ENCODE measurements at regions not wholly inside any gene's neighbourhood (a gene's known extent, or its start where the extent isn't known, plus 50 kb on each side); places are given as distances from the start of the nearest gene placed in this dataset.

- DNase-seq (ENCODE audit: insufficient read length, low spot score) = no peak
- TF ChIP-seq CTCF (IDR thresholded peaks at IDR 0.05; ENCODE audit: insufficient read depth, missing control alignments) = no peak
- no peak for FAIRE-seq
Measured at GRCh38 chr10:105592468-105592867, 951.4 kb downstream of the SORCS3 start.

GRCh38 chr10:105586451-105587098 lies 945.5 kb downstream of the SORCS3 start:
- TF ChIP-seq CTCF (IDR thresholded peaks at IDR 0.05; ENCODE audit: insufficient read depth, missing control alignments) = no peak
- FAIRE-seq (no peak), DNase-seq (ENCODE audit: insufficient read length, low spot score) (no peak)

- DNase-seq (ENCODE audit: insufficient read length, low spot score) (no peak), FAIRE-seq (no peak)
- no peak for TF ChIP-seq CTCF (IDR thresholded peaks at IDR 0.05; ENCODE audit: insufficient read depth, missing control alignments)
Measured at GRCh38 chr10:105585753-105586152, 944.7 kb downstream of the SORCS3 start.

GRCh38 chr10:105585171-105585570 lies 944.1 kb downstream of the SORCS3 start:
- TF ChIP-seq CTCF (IDR thresholded peaks at IDR 0.05; ENCODE audit: insufficient read depth, missing control alignments) = no peak
- DNase-seq (ENCODE audit: insufficient read length, low spot score) (no peak), FAIRE-seq (no peak)

- no peak for FAIRE-seq
- DNase-seq (ENCODE audit: insufficient read length, low spot score) = no peak
- TF ChIP-seq CTCF (IDR thresholded peaks at IDR 0.05; ENCODE audit: insufficient read depth, missing control alignments) = no peak
Measured at GRCh38 chr10:105579112-105579511, 938.0 kb downstream of the SORCS3 start.

- TF ChIP-seq CTCF (IDR thresholded peaks at IDR 0.05; ENCODE audit: insufficient read depth, missing control alignments) = no peak
- DNase-seq (ENCODE audit: insufficient read length, low spot score) (no peak), FAIRE-seq (no peak)
Measured at GRCh38 chr10:105577865-105578607, 936.9 kb downstream of the SORCS3 start.
